Left lobe of liver (tissue), 2 donors: ENCODE measurements at regions not wholly inside any gene's neighbourhood (a gene's known extent, or its start where the extent isn't known, plus 50 kb on each side); places are given as distances from the start of the nearest gene placed in this dataset.

Experiments used
- ATAC-seq: fragments of 200-7000 bp; cut with Tn5 transposase; one replicate; pipeline ENCODE4 v1.9.1; 2020; ENCODE audit warnings: mild to moderate bottlenecking, moderate library complexity
- DNase-seq: peaks from one replicate; pipeline ENCODE4 v3.0.0-alpha.2; 2020; ENCODE audit warnings: low spot score
- donor health status: DM: no; HTN: no; CAD: no; lungs with moderate emphysema.
- donor health status: DM: no; HTN: yes; CAD: no.

DNA sequence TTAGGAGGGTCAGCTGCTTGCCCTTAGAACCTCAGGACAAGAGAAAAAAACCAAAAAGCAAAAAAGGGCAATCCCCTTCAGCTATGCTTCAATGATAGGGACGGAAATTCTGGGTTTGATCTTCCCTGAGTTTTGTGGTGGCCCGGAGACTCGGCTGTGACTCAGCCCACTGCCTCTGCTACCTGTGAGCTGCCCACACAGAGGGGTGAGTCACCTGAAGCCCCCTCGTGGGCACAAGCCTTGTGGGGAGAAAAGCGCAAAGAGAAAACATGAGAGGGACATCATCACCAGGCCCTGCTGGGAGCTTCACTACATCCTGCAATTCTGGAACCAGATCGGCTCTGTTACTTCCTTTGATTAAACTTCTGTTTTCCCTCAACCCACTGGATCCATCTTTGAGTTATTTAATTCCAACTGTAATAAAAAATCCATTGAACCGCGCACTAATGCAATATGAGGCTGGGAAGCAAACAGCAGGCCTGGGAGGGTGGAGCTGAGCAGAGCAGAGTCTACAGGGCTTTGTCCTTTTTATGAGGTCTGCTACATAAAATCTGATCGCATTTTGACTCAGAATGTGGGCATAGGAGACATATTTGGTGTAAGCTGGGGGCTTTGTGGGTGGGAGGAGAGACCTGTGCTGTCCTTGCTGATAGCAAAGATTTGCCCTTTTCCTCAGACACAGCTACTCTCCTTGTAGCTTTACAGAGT lies 58.7 kb upstream of the STUM start:
- ATAC-seq: no peak
- DNase-seq: no peak

DNA sequence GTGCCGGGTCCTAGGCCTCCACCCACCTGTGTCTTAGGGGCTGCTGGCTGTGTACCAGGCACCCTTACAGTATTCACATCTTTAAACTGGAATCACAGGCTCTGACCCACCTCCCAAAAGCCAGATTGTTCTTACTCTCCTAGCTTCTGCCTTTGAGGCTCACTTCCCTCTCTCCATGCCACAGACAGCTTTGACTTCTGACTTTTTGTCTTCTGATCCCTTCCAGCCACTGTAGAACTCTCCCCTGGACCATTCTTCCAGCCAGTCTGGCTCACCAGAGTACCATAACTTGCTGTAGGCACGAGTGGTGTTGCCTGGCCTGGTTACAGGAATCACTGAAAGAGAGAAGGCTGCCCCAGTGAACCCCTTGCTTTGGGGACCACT lies 58.1 kb upstream of the STUM start:
- ATAC-seq: no peak
- no peak for DNase-seq

DNA sequence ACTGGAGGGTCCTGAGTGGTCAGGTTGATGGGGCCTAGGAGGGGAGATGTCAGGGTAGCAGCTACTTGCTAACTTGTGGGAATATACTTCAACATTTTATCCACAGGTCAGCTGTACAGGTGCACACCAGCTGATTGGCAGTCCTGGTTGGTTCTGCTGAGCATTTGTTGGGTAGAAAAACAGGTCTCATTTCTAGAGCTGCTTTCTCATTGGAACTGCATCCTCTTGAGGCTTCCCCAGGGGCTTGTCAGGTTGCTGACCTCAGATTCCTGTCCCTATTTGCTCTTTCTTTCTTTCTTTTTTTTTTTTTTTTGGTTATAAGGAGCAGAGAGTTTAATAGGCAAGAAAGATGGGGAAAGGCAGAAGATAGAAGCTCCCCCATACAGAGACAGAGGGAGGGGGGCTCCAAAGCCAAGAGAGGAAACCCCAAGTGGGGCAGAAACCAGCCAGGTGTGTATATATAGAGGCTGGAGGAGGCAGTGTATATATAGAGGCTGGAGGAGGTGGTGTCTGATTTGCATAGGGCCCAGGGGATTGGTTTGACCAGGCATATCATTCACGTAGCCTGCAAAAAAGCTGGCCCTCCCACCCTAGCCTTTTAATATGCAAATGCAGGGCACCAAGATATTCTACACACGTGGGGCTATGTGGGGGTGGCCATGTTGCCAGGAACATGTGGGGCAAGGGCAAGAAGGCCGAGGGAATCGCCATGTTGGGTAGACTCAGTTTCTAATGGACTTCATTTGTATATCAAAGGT lies 57.3 kb upstream of the STUM start:
- ATAC-seq (no peak), DNase-seq (no peak)

DNA sequence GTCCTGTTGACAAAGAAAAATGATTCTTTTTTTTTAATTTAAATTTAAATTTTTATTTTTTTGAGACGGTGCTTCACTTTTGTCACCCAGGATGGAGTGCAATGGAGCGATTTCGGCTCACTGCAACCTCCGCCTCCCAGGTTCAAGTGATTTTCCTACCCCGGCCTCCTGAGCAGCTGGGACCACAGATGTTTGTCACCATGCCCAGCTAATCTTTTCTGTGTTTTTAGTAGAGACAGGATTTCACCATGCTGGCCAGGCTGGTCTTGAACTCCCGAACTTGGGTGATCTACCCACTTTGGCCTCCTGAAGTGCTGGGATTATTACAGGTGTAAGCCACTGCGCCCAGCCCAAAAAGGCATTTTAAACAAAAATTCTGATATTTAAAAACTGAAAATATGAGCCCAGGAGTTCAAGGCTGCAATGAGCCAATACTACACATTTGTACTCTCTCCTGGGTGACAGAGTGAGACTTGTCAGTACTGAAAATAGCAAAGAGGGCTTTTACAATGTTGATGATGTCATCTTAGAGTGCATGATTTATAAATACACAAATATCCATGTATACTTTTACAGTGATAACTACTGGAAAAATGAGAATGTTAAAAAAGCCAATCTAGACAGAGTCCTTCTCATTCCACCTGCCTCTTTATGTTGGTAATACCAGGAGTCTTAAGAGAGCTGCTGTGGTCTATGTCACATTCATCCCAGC lies 56.0 kb upstream of the STUM start:
- DNase-seq (no peak), ATAC-seq (no peak)

DNA sequence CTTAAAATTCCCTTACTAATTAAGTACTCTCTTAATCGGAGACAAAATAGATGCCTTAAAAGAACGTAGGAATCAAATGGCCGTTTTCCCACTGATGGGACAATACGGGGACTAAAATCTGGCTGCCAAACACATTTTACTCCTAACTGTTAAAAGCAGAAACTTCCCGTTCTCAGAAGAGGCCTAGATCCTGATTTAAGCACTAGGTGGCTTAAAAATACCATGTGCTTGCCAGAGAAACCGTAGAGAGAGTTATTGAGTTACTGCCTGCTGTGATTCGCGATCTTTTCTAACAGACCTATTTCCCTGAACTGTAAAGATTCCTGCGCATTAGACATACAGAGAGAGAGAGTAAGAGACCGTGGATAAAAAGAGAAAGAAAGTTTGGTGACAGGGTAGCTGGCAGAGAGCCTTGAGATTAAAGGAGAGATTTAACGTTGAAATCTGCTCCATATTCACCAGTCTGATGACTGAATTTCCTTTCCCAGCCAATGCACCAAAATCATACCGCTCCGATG lies 54.4 kb upstream of the STUM start:
- ATAC-seq (no peak), DNase-seq (no peak)

DNA sequence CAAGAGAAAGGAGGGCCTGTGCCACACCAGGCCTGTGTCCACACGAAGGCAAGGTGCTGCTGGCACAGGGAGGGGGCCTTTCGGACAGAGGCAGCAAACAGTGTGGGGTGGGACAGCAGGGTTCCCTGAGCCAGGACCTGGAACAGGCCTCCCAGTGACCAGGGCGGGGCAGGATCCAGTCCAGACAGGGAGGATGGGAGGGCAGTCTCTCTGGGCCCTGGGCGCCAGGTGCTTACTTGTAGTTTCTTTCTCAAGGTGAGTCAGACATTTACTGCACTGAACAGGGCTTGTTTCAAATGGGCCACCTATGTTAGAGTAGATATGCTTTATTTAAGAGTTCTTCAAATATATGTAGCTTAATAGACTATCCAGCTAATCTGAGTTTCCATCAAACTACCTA lies 52.8 kb upstream of the STUM start:
- no peak for ATAC-seq
- DNase-seq: no peak

DNA sequence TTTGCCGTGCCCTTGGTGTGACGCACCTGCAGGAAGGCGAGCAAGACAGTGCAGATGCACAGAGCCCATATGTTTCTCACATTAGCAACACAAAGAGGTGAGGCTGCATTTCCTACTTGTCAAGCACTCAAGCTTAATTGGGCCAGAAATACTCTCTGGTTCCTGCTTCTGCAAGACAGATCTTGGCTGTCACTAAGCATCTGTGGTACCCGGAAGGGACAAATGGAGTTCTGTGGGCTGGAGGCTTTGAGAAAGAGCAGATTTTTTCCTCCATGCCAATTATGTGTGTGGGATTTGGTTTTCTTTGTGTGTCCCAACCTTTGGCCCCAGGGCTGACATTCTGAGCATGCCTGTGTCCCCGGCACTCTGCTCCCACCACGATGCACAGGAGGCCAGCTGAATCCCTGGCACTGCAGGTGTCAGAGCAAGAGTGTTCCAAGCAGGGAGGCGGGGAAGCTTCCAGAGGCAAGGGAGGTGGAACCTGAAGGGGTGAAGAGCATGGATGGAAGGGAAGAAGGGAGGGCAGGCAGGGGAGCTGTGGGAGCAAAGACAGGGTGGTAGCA lies 52.0 kb upstream of the STUM start:
- DNase-seq (no peak), ATAC-seq (no peak)

DNA sequence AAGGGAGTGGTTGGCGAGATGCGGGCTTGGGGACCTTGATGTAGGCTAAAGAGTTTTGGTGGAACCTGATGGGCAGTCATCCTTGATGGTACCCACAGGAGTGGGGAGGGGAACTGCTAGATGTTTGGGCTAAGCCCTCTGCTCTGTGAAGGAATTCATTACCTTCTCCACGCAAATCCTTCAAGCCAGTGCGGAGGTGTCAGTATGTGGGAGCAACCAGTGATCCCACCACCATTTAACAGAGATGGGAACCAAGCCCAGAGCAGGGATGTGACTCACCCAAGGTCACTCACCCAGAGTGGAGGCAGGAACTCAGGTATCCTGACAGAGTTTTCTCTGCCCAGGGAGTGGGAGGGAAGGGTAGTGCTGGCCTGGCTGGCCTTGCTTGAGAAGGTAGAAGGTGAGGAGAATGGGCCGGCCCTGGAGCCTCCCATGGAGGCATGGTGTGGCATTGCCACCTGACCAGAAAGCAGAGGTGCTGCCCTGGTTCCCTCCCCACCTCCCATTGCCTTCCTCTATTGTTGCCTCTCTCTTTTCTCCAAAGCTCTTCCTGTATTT lies 51.2 kb upstream of the STUM start:
- DNase-seq (no peak), ATAC-seq (no peak)

DNA sequence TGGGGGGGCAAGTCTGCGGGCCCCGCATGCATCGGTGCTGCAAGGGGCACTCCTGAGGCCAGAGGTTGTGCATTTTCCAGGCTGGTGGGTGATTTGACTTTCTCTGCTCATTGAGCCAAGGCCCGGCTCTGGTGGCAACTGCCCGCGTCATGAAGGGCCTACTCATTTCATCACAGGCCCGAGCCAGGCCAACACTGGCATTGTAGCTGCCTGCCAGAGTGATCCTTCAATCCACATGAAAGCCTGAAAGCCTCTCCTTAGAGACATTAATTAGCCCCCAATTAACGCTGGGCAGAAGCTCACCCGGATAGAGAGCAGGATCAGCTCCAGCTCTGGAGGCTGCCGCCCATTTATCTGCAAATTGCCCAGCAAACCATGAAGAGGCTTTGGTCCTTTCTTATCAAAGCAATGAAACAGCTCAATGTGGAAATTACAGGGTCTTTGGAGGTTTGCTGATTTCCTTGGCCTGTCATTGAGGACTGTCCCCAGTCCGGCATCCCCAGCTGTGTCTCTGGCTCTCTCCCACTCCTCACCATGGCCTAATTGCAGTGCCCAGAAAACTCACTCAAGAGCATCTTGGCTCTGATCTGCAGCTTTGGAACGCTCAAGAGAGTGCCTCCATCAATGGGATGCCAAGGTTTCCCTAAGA lies 50.4 kb upstream of the STUM start:
- no peak for DNase-seq
- no peak for ATAC-seq

DNA sequence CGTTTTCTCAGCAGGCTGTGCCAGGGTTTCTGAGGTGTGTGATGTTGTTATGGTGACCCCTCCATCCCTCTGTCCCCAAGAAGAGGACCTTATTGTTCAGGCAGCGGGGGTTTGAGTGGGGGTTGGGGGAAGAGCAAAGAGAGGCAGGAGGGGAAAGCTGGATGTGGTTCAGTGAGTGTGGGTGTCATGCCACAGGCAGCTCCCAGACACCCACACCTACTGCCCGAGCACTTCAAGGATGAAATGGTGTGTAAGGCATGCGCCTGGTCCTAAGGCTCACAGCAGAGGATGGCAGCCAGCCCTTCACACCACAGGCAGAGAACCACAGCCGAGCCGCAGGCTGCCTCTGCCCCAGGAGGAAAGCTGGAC lies 49.9 kb upstream of the STUM start:
- ATAC-seq: no peak

More for the DNA sequence above, 49.9 kb upstream of the STUM start:
- no peak for DNase-seq
